ENCODE measurements at regions not wholly inside any gene's neighbourhood (a gene's known extent, or its start where the extent isn't known, plus 50 kb on each side); places are given as distances from the start of the nearest gene placed in this dataset.

DNA sequence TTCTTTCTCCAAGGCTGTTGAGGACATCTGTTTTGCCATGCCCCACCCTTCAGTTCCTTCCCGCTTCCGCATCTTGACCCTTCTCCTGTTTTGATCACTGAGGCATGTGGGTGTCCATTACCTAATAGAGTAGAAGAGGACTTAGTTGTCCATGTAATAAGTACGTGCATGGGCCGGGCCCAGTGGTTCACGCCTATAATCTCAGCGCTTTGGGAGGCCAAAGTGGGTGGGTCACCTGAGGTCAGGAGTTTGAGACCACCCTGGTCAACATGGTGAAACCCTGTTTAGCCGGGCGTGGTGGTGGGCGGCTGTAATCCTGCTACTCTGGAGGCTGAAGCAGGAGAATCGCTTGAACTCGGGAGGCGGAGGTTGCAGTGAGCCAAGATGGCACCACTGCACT is 637.8 kb upstream of the EEF2KMT start:
- Mint-ChIP-seq H3K4me1 (no peaks in the 10 kb centered on the region), H3K4me3 (no peak overlapping the region), H3K27ac (no peak overlapping the region), H3K9me3 (peaks cover 15% of the 10 kb centered on the region), H3K27me3 (no peaks in the 10 kb centered on the region), H3K36me3 (no peaks in the 10 kb centered on the region)
- DNase-seq = no peak
- CTCF ChIA-PET = no interaction called here

- no peak overlapping the region for H3K27ac Mint-ChIP-seq
- no peaks in the 10 kb centered on the region for H3K4me1 Mint-ChIP-seq
- no peak for DNase-seq
- H3K36me3 Mint-ChIP-seq = no peaks in the 10 kb centered on the region
- no peaks in the 10 kb centered on the region for H3K27me3 Mint-ChIP-seq
- no peak overlapping the region for H3K4me3 Mint-ChIP-seq
- CTCF ChIA-PET = no interaction called here
- H3K9me3 Mint-ChIP-seq = peaks cover 12% of the 10 kb centered on the region
Measured at GRCh38 chr16:5730783-5731182, 633.2 kb upstream of the EEF2KMT start.

DNA sequence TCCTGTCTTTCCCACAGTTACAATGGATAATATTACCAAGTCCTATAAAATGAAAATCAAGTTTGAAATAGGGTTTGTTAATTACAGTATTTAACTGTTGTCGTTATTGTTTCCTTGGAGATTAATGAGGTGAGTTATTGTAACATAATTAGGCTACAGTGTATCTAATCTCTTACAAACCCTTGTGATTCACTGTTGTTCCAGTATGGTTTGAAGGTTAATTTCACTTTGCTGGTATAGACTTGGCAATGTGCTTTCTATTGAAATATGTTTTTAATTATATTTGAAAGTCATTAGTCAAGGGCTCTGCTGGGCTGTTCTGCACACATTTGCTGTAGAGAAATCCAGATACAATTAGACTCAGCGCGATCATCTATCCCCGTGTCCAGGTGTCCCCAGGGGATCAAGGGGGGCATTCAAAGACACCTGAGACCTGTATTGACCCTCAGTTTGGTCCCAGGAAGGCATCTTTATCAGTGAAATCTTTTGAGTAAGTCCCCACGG is 624.6 kb upstream of the EEF2KMT start:
- Mint-ChIP-seq H3K4me3 (no peak overlapping the region), H3K27me3 (no peaks in the 10 kb centered on the region), H3K9me3 (peaks cover 15% of the 10 kb centered on the region), H3K36me3 (no peaks in the 10 kb centered on the region), H3K27ac (no peak overlapping the region), H3K4me1 (no peaks in the 10 kb centered on the region)
- DNase-seq = no peak
- CTCF ChIA-PET = no interaction called here

DNA sequence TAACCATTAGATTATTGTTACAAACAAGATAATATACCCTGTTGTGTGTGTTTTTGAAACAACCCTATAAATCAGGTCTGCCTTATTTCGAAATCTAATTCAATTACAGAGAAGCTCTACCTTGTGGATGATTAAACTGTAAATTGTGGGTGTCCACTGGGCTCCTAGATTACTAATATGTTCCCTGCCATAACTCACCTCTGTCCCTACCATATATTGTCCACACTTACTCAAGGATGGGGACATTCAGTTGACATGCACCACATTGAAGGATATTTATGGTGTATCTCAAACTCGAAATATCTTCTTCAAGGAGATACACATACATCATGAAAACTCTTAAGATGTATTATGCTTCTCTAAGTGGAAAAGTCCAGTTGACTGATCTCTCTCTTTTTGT is 617.6 kb upstream of the EEF2KMT start:
- no peaks in the 10 kb centered on the region for H3K27me3 Mint-ChIP-seq
- H3K36me3 Mint-ChIP-seq = no peaks in the 10 kb centered on the region
- peaks cover 22% of the 10 kb centered on the region for H3K9me3 Mint-ChIP-seq
- H3K27ac Mint-ChIP-seq = no peak overlapping the region
- H3K4me3 Mint-ChIP-seq = no peak overlapping the region
- no peak for DNase-seq
- CTCF ChIA-PET = no interaction called here
- H3K4me1 Mint-ChIP-seq = no peaks in the 10 kb centered on the region

DNA sequence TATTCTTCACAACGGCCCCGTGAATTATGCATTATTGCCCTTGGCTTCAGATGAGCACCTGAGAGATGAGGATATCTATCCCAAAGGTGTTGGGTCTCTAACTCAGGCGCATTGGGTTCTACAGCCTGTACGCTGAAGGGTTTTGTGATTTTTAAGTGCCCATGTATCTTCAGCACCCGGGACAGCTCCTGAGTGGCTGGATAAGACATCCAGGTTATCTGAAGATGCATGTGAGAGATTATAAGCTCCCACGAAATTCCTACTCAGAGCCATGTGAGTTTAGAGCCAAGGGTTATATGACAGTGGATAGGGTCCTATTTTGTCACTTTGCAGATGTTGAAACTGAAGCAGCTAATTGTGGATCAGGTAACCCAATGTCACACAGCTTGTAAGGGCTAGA is 612.3 kb upstream of the EEF2KMT start:
- no peak for DNase-seq
- Mint-ChIP-seq H3K9me3 (peaks cover 33% of the 10 kb centered on the region), H3K4me1 (no peaks in the 10 kb centered on the region), H3K27me3 (no peaks in the 10 kb centered on the region), H3K36me3 (no peaks in the 10 kb centered on the region), H3K4me3 (no peak overlapping the region), H3K27ac (no peak overlapping the region)
- CTCF ChIA-PET = interaction anchor here (1.1 kb wide), 1 partner anchor 1319 kb away, joined by 3 read pairs; no protein-coding TSS in a partner anchor

- Mint-ChIP-seq H3K27me3 (no peaks in the 10 kb centered on the region), H3K36me3 (no peaks in the 10 kb centered on the region), H3K4me3 (no peak overlapping the region), H3K9me3 (peaks cover 38% of the 10 kb centered on the region), H3K27ac (no peak overlapping the region), H3K4me1 (no peaks in the 10 kb centered on the region)
- no peak for DNase-seq
- CTCF ChIA-PET = no interaction called here
Measured at GRCh38 chr16:5706211-5706610, 608.6 kb upstream of the EEF2KMT start.

DNA sequence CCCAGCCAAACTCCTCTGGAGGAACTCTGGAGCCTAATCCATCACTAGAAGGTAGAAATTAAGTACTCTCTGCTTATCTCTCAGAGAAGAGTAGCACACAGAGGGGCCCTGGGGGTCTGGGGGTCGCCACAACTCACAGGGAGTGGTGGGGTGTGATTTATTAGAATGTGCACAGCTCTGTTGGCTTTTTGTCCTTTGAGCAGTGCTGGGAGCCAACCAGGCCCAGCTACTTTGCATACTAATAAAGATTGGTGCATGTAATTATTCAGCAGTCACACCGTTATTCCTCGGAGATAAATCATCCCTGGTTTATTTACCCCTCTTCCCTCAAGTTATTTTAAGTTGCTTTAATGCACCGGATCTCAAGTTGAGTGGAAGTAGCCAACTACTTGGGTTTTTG is 606.7 kb upstream of the EEF2KMT start:
- CTCF ChIA-PET = no interaction called here
- no peaks in the 10 kb centered on the region for H3K4me1 Mint-ChIP-seq

DNA sequence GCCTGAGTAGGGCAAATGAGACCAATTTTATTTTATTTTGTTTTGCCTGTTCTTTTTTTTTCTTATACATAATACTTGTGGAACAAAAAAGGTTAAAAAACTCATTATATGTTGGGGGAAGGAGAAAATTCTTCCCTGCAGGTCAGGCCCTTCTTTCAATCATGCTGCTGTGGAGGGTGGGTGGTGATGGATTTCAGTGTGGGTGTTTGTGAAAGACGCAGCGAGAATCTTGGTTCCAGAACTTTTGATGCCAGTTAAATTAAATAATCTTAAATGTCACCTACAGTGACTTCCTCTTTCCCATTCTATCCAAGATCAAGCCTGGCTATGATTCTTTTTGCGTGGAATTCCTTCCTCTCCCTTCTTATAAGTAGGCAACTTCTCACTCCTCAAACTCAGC is 595.8 kb upstream of the EEF2KMT start:
- Mint-ChIP-seq H3K4me1 (no peaks in the 10 kb centered on the region), H3K4me3 (no peak overlapping the region)

More for the DNA sequence above, 606.7 kb upstream of the EEF2KMT start:
- peaks cover 42% of the 10 kb centered on the region for H3K9me3 Mint-ChIP-seq
- no peak overlapping the region for H3K4me3 Mint-ChIP-seq
- H3K36me3 Mint-ChIP-seq = no peaks in the 10 kb centered on the region
- H3K27me3 Mint-ChIP-seq = no peaks in the 10 kb centered on the region
- no peak for DNase-seq
- H3K27ac Mint-ChIP-seq = no peak overlapping the region

GRCh38 chr16:5681966-5682365 is 584.4 kb upstream of the EEF2KMT start:
- no peak overlapping the region for H3K27ac Mint-ChIP-seq
- no peak overlapping the region for H3K4me3 Mint-ChIP-seq
- CTCF ChIA-PET = no interaction called here
- H3K9me3 Mint-ChIP-seq = peaks cover 17% of the 10 kb centered on the region
- no peaks in the 10 kb centered on the region for H3K4me1 Mint-ChIP-seq
- no peaks in the 10 kb centered on the region for H3K27me3 Mint-ChIP-seq
- no peaks in the 10 kb centered on the region for H3K36me3 Mint-ChIP-seq
- DNase-seq = no peak

More for the DNA sequence above, 595.8 kb upstream of the EEF2KMT start:
- Mint-ChIP-seq H3K27me3 (no peaks in the 10 kb centered on the region), H3K9me3 (peaks cover 10% of the 10 kb centered on the region), H3K36me3 (no peaks in the 10 kb centered on the region), H3K27ac (no peak overlapping the region)
- DNase-seq = no peak
- CTCF ChIA-PET = no interaction called here

- CTCF ChIA-PET = no interaction called here
- Mint-ChIP-seq H3K4me3 (no peak overlapping the region), H3K27ac (no peak overlapping the region)
Measured at GRCh38 chr16:5678371-5678770, 580.8 kb upstream of the EEF2KMT start.

DNA sequence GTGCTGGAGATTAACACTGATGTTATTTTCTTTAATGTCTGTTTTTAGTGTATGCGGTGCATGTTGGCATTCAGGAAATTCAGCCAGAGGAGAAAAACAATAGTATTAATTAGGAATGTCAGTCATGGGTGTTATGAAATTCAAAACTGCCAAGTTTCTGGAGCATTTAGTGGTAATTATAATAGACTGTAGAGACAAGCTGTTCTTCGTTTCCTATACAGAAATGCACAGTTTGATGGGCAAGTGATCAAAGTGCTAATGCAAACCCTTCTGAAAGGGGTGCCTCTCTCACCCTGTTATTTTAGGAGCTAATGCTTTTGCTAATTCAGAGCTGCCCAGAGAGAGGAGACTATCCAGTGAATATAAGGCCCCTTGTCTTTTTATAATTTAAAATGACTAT is 573.8 kb upstream of the EEF2KMT start:
- no peaks in the 10 kb centered on the region for H3K4me1 Mint-ChIP-seq
- H3K4me3 Mint-ChIP-seq = no peak overlapping the region
- CTCF ChIA-PET = no interaction called here
- no peak overlapping the region for H3K27ac Mint-ChIP-seq
- H3K27me3 Mint-ChIP-seq = no peaks in the 10 kb centered on the region
- peaks cover 3% of the 10 kb centered on the region for H3K9me3 Mint-ChIP-seq
- no peaks in the 10 kb centered on the region for H3K36me3 Mint-ChIP-seq
- DNase-seq = no peak

More at GRCh38 chr16:5678371-5678770, 580.8 kb upstream of the EEF2KMT start:
- H3K9me3 Mint-ChIP-seq = peaks cover 20% of the 10 kb centered on the region
- H3K36me3 Mint-ChIP-seq = no peaks in the 10 kb centered on the region
- H3K4me1 Mint-ChIP-seq = no peaks in the 10 kb centered on the region
- DNase-seq = no peak
- no peaks in the 10 kb centered on the region for H3K27me3 Mint-ChIP-seq

- CTCF ChIA-PET = no interaction called here
- Mint-ChIP-seq H3K4me3 (no peak overlapping the region), H3K27me3 (no peaks in the 10 kb centered on the region), H3K27ac (no peak overlapping the region), H3K4me1 (no peaks in the 10 kb centered on the region), H3K36me3 (no peaks in the 10 kb centered on the region), H3K9me3 (no peaks in the 10 kb centered on the region)
- DNase-seq = no peak
Measured at GRCh38 chr16:5670198-5670597, 572.6 kb upstream of the EEF2KMT start.

DNA sequence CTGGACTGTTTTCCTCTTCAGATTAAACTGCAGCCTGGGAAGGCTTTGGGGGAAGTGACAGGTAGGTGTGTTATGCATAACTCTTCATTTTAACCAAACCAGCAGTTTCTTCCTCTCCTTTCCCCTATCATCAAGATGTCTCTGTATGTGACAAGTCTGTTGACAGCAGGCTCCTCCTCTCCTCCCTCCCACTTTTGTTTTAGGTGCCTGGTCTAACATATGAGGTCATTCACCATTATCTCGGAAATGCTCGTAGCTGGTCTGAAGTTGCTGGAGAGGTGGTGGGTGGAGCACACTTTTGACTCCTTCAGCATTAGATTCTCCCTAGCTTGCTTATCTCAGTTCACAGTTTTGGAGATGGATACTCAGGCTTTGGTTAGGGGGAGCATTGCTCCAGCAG is 571.0 kb upstream of the EEF2KMT start:
- DNase-seq = no peak
- Mint-ChIP-seq H3K4me1 (no peaks in the 10 kb centered on the region), H3K9me3 (peaks cover 2% of the 10 kb centered on the region), H3K27me3 (no peaks in the 10 kb centered on the region), H3K27ac (no peak overlapping the region), H3K36me3 (no peaks in the 10 kb centered on the region), H3K4me3 (no peak overlapping the region)
- CTCF ChIA-PET = no interaction called here

DNA sequence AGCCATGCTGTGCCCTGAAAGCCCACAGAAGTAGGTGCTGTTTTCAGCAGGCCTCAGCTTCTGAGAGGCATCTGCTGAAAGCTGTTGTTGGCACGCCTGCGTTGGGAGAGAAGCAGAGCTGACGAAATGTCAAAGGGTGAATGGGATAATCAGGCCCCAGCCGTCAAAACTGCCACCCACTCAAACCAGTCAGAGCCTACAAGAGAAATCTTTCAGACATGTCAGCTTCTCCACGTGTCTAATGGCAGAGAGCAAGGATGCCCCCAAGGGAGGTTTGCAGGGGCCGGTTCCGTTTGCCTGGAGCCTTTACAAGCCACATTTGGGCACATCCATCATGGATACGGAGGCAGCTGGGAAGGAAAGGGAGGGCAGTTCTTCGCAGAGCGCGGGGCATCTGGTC is 568.2 kb upstream of the EEF2KMT start:
- no peaks in the 10 kb centered on the region for H3K4me1 Mint-ChIP-seq
- CTCF ChIA-PET = no interaction called here
- H3K27ac Mint-ChIP-seq = no peak overlapping the region
- no peak overlapping the region for H3K4me3 Mint-ChIP-seq
- H3K27me3 Mint-ChIP-seq = no peaks in the 10 kb centered on the region
- H3K9me3 Mint-ChIP-seq = peaks cover 6% of the 10 kb centered on the region
- DNase-seq = no peak
- no peaks in the 10 kb centered on the region for H3K36me3 Mint-ChIP-seq

DNA sequence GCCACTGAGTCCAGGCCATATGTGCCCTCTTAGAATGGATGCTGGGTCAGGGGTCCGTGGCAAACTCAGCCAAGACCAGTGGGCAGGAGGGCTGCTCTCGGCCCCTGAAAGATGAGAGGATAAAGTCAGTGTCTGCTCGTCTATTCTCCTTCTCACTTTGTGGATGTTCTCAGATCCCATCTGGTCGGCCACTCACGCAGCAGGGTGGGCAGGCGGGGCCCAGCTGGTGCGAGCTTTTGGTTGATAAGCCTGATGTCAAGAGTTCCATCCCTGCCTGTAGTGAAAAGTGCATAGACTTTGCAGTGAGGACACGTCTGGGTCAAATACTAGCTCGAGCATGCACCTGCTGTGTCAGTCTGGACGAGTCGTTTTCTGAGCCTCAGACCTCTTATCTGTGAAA is 556.2 kb upstream of the EEF2KMT start:
- Mint-ChIP-seq H3K27ac (no peak overlapping the region), H3K4me1 (no peaks in the 10 kb centered on the region), H3K4me3 (no peak overlapping the region), H3K27me3 (no peaks in the 10 kb centered on the region), H3K9me3 (peaks cover 5% of the 10 kb centered on the region), H3K36me3 (no peaks in the 10 kb centered on the region)
- no peak for DNase-seq
- CTCF ChIA-PET = no interaction called here

DNA sequence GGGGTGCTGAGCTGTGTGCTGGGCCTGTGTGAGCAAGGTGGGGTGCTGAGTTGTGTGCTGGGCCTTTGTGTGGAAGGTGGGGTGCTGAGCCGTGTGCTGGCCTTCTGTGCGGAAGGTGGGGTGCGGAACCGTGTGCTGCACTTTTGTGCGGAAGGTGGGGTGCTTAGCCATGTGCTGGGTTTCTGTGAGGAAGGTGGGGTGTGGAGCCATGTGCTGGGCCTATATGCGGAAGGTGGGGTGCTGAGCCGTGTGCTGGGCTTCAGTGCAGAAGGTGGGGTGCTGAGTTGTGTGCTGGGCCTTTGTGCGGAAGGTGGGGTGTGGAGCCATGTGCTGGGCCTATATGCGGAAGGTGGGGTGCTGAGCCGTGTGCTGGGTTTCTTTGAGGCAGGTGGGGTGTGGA is 555.4 kb upstream of the EEF2KMT start:
- Mint-ChIP-seq H3K4me3 (no peak overlapping the region), H3K4me1 (no peaks in the 10 kb centered on the region), H3K27ac (no peak overlapping the region), H3K36me3 (no peaks in the 10 kb centered on the region), H3K27me3 (no peaks in the 10 kb centered on the region), H3K9me3 (peaks cover 5% of the 10 kb centered on the region)
- CTCF ChIA-PET = no interaction called here
- no peak for DNase-seq
